ENCODE measurements at regions not wholly inside any gene's neighbourhood (a gene's known extent, or its start where the extent isn't known, plus 50 kb on each side); places are given as distances from the start of the nearest gene placed in this dataset.
A peak's percentile ranks its signal among the peaks of the same experiment; 100 is the strongest.

- DNase-seq, result peak; percentile 57
Measured at GRCh38 chr2:71788186-71788525, 334.8 kb downstream of the DYSF start.

DNA sequence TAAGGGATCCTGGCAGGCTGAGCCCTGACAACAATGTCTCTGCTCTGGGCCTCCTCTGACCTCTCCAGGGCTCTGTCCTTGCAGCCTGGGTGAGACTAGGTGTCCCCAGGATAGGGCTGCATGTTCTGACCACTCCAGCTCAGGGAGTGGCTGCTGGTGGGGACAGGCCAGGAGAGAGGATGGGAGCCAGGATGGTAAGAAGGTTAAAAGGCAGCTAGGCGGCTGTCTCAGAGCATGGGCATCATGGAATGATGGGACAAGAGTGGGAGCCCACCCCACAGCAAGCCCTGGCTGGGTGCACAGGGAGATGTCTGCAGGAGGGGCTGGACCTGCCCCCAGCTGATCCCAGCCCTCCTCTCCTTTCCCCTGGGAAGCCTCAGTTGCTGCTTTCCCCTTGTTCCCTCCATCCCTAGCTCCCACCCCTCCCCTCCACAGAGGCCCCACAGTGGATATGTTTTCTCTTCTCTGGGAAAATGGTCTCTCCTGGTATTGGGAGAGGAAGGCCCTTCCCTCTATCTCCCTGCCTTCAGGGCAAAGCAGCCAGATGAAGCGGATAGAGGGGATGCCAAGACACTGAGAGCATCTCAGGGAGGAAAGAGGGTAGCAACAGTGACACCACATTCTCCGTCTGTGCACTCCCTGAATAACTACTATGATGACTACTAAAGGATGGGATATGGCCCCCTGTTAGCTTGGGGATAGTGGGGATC is 334.3 kb downstream of the DYSF start:
- DNase-seq, result no peak

GRCh38 chr2:71787108-71787415 is 333.7 kb downstream of the DYSF start:
- DNase-seq, result no peak

- DNase-seq, result no peak
Measured at GRCh38 chr2:71786291-71787107, 333.1 kb downstream of the DYSF start.

GRCh38 chr2:71785516-71785981 is 332.2 kb downstream of the DYSF start:
- DNase-seq, result no peak

- peak; percentile 23 for DNase-seq
Measured at GRCh38 chr2:71784734-71785511, 331.6 kb downstream of the DYSF start.

DNA sequence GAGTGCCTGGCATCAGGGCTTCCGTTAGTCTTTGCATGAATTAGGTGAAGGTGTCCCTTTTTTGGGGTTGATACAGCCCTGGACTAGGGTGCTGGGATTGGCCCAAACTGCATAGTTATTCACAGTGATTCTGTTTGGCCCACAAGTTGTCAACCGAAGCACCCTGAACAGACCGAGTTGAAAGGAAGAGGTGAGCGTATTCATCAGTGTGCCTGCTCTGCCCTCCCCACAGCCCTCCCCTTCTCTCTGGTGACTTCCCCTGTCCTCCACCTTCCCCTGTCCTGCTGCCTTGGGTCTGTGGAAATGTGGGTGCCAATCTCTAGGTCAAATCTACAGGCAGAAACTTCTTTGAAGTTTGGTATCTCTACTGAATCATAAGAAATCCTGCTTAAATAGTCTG is 330.5 kb downstream of the DYSF start:
- no peak for DNase-seq

- DNase-seq, result no peak
Measured at GRCh38 chr2:71783215-71783614, 329.9 kb downstream of the DYSF start.

DNA sequence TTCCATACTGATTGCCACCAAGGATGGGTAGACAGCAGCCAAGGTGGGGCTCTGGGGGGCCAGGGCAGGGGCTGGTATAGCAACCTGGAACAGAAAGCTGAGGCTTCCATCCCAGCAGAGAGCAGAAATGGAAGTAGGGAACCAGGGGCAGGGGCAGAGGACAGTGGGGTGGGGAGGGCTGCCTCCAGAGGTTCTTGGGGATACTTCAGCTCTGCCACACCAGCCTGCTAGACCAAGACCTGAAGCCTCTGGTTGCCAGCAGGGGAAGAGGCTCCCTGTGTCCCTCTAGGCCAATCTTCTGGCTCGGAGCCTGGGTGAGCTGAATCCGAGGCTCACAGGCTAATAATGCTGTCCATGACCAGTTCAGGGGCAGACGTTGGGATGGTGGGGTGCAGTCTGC is 329.0 kb downstream of the DYSF start:
- DNase-seq, result no peak

DNA sequence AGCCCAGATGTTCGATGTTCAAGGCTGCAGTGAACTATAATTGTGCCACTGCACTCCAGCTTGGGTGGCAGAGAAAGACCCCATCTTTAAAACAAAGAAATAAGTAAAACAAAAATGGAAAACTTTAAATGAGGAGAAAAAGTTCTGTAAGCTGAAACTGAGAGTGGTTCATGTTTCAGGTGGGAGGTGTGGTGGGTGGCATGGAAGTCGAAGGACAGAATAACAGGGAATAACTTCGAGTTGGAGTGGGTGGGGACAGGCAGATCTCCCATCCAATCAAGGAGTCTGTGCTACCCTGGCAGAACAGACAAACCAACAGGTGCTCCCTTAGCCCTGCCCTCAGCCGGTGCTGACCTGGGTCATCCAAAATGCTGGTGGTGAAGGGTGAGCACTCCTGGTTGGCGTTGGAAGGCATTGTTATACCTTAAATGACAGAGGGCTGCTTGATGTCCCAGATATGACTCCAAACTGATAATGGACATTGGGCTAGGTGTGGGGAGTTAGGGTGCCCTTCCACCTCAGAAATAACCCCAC is 328.4 kb downstream of the DYSF start:
- DNase-seq, result no peak

DNA sequence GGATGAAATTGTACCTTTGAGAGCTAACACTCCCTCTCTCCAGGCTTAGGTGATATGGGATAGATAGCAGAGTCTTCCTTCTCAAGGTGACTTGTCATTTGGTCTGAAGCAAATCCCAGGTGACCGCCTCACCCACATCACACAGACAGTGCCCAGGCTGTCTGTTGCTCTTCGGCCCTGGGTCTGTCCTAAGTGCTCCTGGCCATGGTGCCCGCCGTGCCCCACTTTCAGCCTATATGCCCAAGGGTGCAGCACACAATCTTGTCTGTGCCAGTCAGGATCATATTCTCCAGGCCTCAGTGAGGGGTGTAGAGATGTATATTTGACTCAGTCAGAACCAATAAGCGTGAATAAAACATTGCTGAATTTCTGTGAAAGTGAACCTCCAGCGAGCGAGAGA is 326.8 kb downstream of the DYSF start:
- DNase-seq, result no peak

DNA sequence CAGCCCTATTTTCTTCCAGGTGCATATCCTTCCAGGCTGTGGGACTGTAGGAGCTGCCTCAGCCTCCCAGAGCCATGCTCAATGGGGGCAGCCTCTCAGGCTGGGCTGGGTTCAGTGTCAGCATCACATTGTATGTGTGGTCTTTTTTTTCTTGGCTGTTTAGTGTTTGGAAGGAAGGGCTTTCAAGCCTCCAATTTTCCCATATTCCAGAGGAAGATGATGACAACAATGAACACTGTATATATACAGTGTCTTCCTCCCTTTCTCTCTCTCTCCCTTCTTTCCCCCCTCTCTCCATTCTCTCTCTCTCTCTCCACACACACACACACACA is 326.4 kb downstream of the DYSF start:
- DNase-seq, result no peak

DNA sequence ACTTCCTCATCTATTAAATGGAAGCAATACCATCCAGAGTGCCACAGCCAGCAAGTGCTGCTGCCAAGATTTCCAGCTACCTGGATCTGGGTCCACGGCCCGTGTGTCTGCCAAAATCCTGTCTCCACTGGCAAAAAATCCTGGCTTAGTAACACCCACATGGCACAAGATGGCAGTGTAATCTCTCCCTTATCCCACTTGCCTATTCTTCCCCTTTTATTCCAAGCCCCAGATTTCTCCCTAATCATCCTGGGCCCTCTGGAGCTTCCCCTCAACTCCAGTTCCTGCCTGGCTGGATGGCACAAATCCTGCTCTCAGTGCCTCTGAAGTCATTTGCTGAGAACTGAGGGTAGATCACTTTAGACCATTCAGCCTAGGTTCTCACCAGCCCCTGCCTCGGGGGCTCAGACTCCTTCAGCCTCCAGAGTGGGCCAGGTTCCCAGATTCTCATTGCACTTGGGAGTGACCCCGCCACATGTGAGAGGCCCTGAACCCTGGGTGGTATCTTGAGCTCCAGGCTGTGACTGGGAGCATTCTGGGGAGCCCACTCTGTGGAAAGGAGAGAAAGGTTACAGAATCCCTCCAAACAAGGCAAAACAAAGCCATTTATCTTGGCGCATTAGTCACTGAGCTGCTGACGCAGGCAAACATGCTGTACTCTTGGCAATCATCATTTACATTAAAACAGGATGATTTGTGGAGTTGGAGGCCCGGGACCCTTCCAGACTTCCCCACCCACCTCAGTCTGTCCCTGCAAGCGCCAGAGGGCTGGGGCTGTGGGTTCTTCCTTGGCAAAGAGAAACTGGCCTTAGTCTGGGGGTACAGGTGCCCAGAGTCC is 325.8 kb downstream of the DYSF start:
- DNase-seq, result no peak

DNA sequence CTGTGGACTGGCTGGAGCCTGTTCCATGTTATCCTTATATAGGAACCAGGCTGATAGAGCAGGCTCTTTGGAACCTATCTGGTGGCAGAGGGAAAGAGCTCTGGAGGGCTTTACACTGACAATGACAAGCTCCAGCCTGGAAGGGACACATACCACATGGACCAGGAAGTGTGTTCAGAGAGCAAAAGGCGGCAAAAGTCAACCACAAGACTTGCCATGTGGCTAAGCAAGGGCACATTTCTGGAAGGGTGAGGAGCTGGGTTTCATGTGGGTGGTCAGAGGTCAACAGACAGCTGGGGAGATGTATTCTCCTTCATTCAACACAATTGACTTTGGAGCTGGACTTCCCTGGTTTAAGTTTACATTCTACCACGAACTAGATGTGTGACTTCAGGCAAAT is 325.2 kb downstream of the DYSF start:
- no peak for DNase-seq

DNA sequence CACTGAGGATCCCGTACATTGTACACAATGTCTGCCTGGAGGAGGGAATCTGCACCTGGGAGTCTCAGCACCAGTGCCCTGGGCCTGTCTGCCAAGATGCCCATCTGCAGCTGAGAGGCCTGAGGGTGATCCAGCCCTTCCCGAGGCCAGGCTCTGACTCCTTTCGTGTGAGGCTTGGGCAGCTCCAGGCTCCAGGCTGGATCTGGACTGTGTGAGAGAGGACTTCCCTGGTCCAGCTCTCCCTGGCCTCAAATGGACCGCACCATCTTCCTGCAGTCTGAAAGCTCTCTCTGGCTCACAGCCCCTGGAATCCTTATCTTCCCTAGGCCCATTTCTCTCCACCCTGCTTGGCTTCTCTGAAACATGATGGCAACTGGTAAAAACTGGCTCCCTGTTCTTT is 324.6 kb downstream of the DYSF start:
- DNase-seq, result no peak

- DNase-seq, result no peak
Measured at GRCh38 chr2:71776227-71776626, 322.9 kb downstream of the DYSF start.

DNA sequence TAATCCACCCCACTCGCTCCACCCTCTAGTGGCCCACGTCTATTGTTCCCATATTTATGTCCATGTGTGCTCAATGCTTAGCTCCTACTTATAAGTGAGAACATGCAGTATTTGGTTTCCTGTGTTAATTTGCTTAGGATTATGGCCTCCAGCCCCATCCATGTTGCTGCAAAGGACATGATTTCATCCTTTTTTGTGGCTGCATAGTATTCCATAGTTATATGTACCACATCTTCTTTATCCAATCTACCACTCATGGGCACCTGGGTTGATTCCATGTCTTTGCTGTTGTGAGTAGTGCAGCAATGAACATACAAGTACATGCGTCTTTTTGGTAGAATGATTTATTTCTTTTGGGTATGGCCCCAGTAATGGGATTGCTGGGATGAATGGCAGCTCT is 319.9 kb downstream of the DYSF start:
- no peak for DNase-seq

GRCh38 chr2:71772510-71773172 is 319.3 kb downstream of the DYSF start:
- DNase-seq, result no peak

DNA sequence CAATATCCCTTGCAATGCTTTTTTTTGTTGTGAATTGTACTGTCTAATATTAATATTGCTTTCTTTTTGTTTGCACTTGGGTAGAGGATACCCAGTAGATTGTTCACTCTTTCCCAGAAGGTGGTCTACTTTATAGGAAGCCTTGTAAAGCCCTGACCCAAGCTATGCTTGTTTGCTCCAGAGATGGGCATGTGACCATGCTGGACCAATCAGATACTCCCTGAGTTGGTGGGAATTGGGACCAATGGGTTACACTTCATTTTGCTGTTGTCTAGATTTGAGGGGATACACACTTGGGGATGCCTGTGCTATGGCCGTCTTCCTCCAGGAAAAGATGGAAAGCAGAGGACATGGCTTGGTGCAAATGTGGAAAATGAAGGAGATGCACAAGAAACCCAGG is 314.3 kb downstream of the DYSF start:
- DNase-seq, result no peak

- DNase-seq, result no peak
Measured at GRCh38 chr2:71759060-71759459, 305.7 kb downstream of the DYSF start.

GRCh38 chr2:71757351-71757750 is 304.0 kb downstream of the DYSF start:
- no peak for DNase-seq

DNA sequence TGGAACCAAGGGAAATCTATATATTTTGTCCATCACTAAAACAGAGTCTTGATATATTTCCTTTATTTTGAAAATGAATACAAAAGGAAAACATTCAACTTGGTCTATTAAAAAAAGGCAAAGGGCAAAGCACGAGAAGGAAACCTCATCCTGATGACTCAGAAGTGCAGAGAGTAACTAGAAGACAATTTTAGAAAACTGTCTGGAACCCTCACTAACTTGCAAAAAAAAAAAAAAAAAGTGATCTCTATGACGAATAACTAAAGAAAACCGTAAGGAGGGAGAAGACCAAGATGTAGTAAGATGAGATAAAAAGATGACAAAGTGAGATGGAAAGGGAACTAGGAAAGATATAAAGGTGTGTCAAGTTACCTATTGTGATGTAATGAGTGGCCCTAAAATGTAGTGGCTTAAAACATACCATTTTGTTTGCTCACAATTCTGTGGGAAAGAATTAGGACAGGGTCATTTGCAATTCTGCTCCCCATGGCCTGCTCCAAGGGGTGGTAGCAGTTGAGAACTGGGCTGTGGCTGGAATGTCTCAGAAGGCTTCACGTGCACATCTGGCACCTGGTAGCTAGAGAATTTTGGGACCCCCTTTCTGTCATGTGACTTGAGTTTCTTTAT is 303.0 kb downstream of the DYSF start:
- DNase-seq, result no peak
